Cardiac septum (tissue), 1 donor: ENCODE measurements at regions not wholly inside any gene's neighbourhood (a gene's known extent, or its start where the extent isn't known, plus 50 kb on each side); places are given as distances from the start of the nearest gene placed in this dataset.
A peak's percentile ranks its signal among the peaks of the same experiment; 100 is the strongest.
"Not testable (repeated sequence)": the region's sequence is repeated elsewhere in the genome, so short reads cannot be mapped to it uniquely, and the experiment has no call there.

Experiments used
- DNase-seq: peaks from one replicate; pipeline ENCODE4 v3.0.0-alpha.2; 2020; ENCODE audit warnings: low spot score
- intact Hi-C: fragments of 100-400 bp; cut with DNase I; formaldehyde crosslinking; loops from one replicate; pipeline ENCODE4 v1.14.0; 2022
- donor health status: DM: no; HTN: no; CAD: no.

- intact Hi-C loops: no loop called here
These were observed 136.8 kb upstream of the SLC4A4 start for GRCh38 chr4:71201817-71202576.

GRCh38 chr4:71202705-71203104 lies 136.1 kb upstream of the SLC4A4 start:
- intact Hi-C loops: no loop called here

More at GRCh38 chr4:71201817-71202576, 136.8 kb upstream of the SLC4A4 start:
- DNase-seq: no peak

GRCh38 chr4:71204056-71204455 lies 134.8 kb upstream of the SLC4A4 start:
- no peak for DNase-seq
- intact Hi-C loops: no loop called here

More at GRCh38 chr4:71202705-71203104, 136.1 kb upstream of the SLC4A4 start:
- no peak for DNase-seq

GRCh38 chr4:71206763-71207162 lies 132.1 kb upstream of the SLC4A4 start:
- intact Hi-C loops: no loop called here
- no peak for DNase-seq

GRCh38 chr4:71209161-71209560 lies 129.7 kb upstream of the SLC4A4 start:
- intact Hi-C loops: no loop called here
- no peak for DNase-seq

- DNase-seq: no peak
These were observed 128.0 kb upstream of the SLC4A4 start for GRCh38 chr4:71210823-71211222.

GRCh38 chr4:71211748-71212147 lies 127.1 kb upstream of the SLC4A4 start:
- DNase-seq: no peak
- intact Hi-C loops: no loop called here

More at GRCh38 chr4:71210823-71211222, 128.0 kb upstream of the SLC4A4 start:
- intact Hi-C loops: no loop called here

GRCh38 chr4:71212216-71212615 lies 126.6 kb upstream of the SLC4A4 start:
- intact Hi-C loops: no loop called here
- DNase-seq: no peak

GRCh38 chr4:71214578-71214977 lies 124.2 kb upstream of the SLC4A4 start:
- intact Hi-C loops: no loop called here
- no peak for DNase-seq

GRCh38 chr4:71216316-71216959 lies 122.4 kb upstream of the SLC4A4 start:
- intact Hi-C loops: no loop called here
- no peak for DNase-seq

GRCh38 chr4:71217688-71218087 lies 121.1 kb upstream of the SLC4A4 start:
- intact Hi-C loops: no loop called here
- DNase-seq: no peak

GRCh38 chr4:71220848-71221247 lies 118.0 kb upstream of the SLC4A4 start:
- intact Hi-C loops, DNase-seq: not testable (repeated sequence)

GRCh38 chr4:71221510-71222466 lies 117.0 kb upstream of the SLC4A4 start:
- intact Hi-C loops: no loop called here
- DNase-seq: no peak

- DNase-seq: no peak
- intact Hi-C loops: no loop called here
These were observed 116.2 kb upstream of the SLC4A4 start for GRCh38 chr4:71222661-71223060.

GRCh38 chr4:71229477-71230270 lies 109.1 kb upstream of the SLC4A4 start:
- intact Hi-C loops: loop anchor here (2.0 to 10.0 kb wide), 3 partner anchors 43 to 323 kb away; no protein-coding TSS in a partner anchor

GRCh38 chr4:71230271-71231128 lies 108.3 kb upstream of the SLC4A4 start:
- intact Hi-C loops: loop anchor here (1.0 to 10.0 kb wide), 3 partner anchors 31 to 224 kb away; no protein-coding TSS in a partner anchor
- DNase-seq: no peak

More at GRCh38 chr4:71229477-71230270, 109.1 kb upstream of the SLC4A4 start:
- DNase-seq: no peak

GRCh38 chr4:71231129-71232055 lies 107.4 kb upstream of the SLC4A4 start:
- DNase-seq: peak; percentile 91
- intact Hi-C loops: loop anchor here (1.0 to 10.0 kb wide), 3 partner anchors 30 to 223 kb away; no protein-coding TSS in a partner anchor
